Peyer's patch (tissue), 4 donors: ENCODE measurements at regions not wholly inside any gene's neighbourhood (a gene's known extent, or its start where the extent isn't known, plus 50 kb on each side); places are given as distances from the start of the nearest gene placed in this dataset.
"Not testable (repeated sequence)": the region's sequence is repeated elsewhere in the genome, so short reads cannot be mapped to it uniquely, and the experiment has no call there.

ENCODE experiments used
- DNase-seq, 3 donors: peaks; one replicate each; pipeline ENCODE4 v3.0.0-alpha.2; 2017 to 2019
- H3K27ac ChIP-seq, 4 donors: fragments of 200-600 bp; sonication (generic); one replicate each; pipeline ENCODE4 v1.5.1; 2016 to 2019
- H3K27me3 ChIP-seq, 2 donors: fragments of 200-600 bp; sonication (generic); one replicate each; pipeline ENCODE4 v1.5.1; 2019
- H3K36me3 ChIP-seq, 3 donors: fragments of 200-600 bp; sonication (generic); one replicate each; pipeline ENCODE4 v1.5.1; 2016 to 2019
- H3K4me1 ChIP-seq, 4 donors: fragments of 200-600 bp; sonication (generic); one replicate each; pipeline ENCODE4 v1.5.1; 2016 to 2019
- H3K4me3 ChIP-seq, 4 donors: fragments of 200-600 bp; sonication (generic); 1 replicate in 3 of 4; 2 replicates in 1 of 4; pipeline ENCODE4 v1.5.1; 2016 to 2019; ENCODE audit warnings: mild to moderate bottlenecking in 1 of 4
- H3K9me3 ChIP-seq, 4 donors: fragments of 200-600 bp; sonication (generic); one replicate each; pipeline ENCODE4 v1.5.1; 2016 to 2019; ENCODE audit warnings: mild to moderate bottlenecking in 1 of 4
- CTCF ChIP-seq, 6 experiments: fragments of 450-650 bp in 4 of 6; fragments of 200-600 bp in 2 of 6; sonication (generic) in 1 of 6; IDR thresholded peaks; one replicate each; pipeline ENCODE4 v1.5.1; 2017 to 2019; ENCODE audit warnings: antibody characterized with exemption in 6 of 6, mild to moderate bottlenecking in 3 of 6, moderate library complexity in 1 of 6
- POLR2A ChIP-seq, 2 donors: fragments of 450-650 bp; IDR thresholded peaks; one replicate each; pipeline ENCODE4 v1.5.1; 2017; ENCODE audit warnings: antibody characterized with exemption in 2 of 2, mild to moderate bottlenecking in 2 of 2, moderate library complexity in 2 of 2

GRCh38 chr14:48261436-48261835 lies 586.0 kb upstream of the MDGA2 start:
- H3K4me1 ChIP-seq, result no peaks in the 10 kb centered on the region
- TF ChIP-seq CTCF (IDR thresholded peaks at IDR 0.05), result no peak
- no peak for TF ChIP-seq POLR2A (IDR thresholded peaks at IDR 0.05)
- no peak overlapping the region for H3K4me3 ChIP-seq
- H3K27me3 ChIP-seq, result no peaks in the 10 kb centered on the region
- no peaks in the 10 kb centered on the region for H3K36me3 ChIP-seq
- DNase-seq, result no peak
- no peak overlapping the region for H3K27ac ChIP-seq
- no peaks in the 10 kb centered on the region for H3K9me3 ChIP-seq

GRCh38 chr14:48260394-48261295 lies 585.2 kb upstream of the MDGA2 start:
- DNase-seq, H3K4me3 ChIP-seq, H3K27me3 ChIP-seq, H3K9me3 ChIP-seq, H3K4me1 ChIP-seq, H3K36me3 ChIP-seq, H3K27ac ChIP-seq: not testable (repeated sequence)

- not testable (repeated sequence) for H3K9me3 ChIP-seq, DNase-seq, H3K27me3 ChIP-seq, H3K36me3 ChIP-seq, H3K4me1 ChIP-seq, H3K27ac ChIP-seq, H3K4me3 ChIP-seq
These were observed 584.5 kb upstream of the MDGA2 start for GRCh38 chr14:48259876-48260275.

GRCh38 chr14:48259232-48259631 lies 583.8 kb upstream of the MDGA2 start:
- not testable (repeated sequence) for H3K9me3 ChIP-seq, DNase-seq, H3K4me3 ChIP-seq, H3K27me3 ChIP-seq, H3K36me3 ChIP-seq, H3K27ac ChIP-seq, H3K4me1 ChIP-seq

GRCh38 chr14:48258703-48259102 lies 583.3 kb upstream of the MDGA2 start:
- H3K4me1 ChIP-seq, H3K36me3 ChIP-seq, H3K4me3 ChIP-seq, DNase-seq, H3K9me3 ChIP-seq, H3K27me3 ChIP-seq, H3K27ac ChIP-seq: not testable (repeated sequence)

GRCh38 chr14:48253020-48253419 lies 577.6 kb upstream of the MDGA2 start:
- no peak overlapping the region for H3K4me3 ChIP-seq
- no peak for TF ChIP-seq POLR2A (IDR thresholded peaks at IDR 0.05)
- no peak for TF ChIP-seq CTCF (IDR thresholded peaks at IDR 0.05)
- H3K36me3 ChIP-seq, result no peaks in the 10 kb centered on the region
- H3K27ac ChIP-seq, result no peak overlapping the region
- H3K27me3 ChIP-seq, result no peaks in the 10 kb centered on the region
- DNase-seq, result no peak
- no peaks in the 10 kb centered on the region for H3K9me3 ChIP-seq
- H3K4me1 ChIP-seq, result no peaks in the 10 kb centered on the region

- no peaks in the 10 kb centered on the region for H3K4me1 ChIP-seq
- TF ChIP-seq POLR2A (IDR thresholded peaks at IDR 0.05), result no peak
- H3K4me3 ChIP-seq, result no peak overlapping the region
- no peaks in the 10 kb centered on the region for H3K9me3 ChIP-seq
- no peak for DNase-seq
- no peaks in the 10 kb centered on the region for H3K27me3 ChIP-seq
- no peak overlapping the region for H3K27ac ChIP-seq
- no peaks in the 10 kb centered on the region for H3K36me3 ChIP-seq
These were observed 575.9 kb upstream of the MDGA2 start for GRCh38 chr14:48251290-48251689.

GRCh38 chr14:48250575-48250974 lies 575.2 kb upstream of the MDGA2 start:
- TF ChIP-seq POLR2A (IDR thresholded peaks at IDR 0.05), result no peak
- no peak for TF ChIP-seq CTCF (IDR thresholded peaks at IDR 0.05)
- no peaks in the 10 kb centered on the region for H3K4me1 ChIP-seq

More at GRCh38 chr14:48250575-48250974, 575.2 kb upstream of the MDGA2 start:
- H3K27ac ChIP-seq, result no peak overlapping the region
- H3K4me3 ChIP-seq, result no peak overlapping the region
- H3K27me3 ChIP-seq, result no peaks in the 10 kb centered on the region
- H3K9me3 ChIP-seq, result no peaks in the 10 kb centered on the region
- DNase-seq, result no peak
- no peaks in the 10 kb centered on the region for H3K36me3 ChIP-seq
